ENCODE measurements at regions not wholly inside any gene's neighbourhood (a gene's known extent, or its start where the extent isn't known, plus 50 kb on each side); places are given as distances from the start of the nearest gene placed in this dataset.

DNA sequence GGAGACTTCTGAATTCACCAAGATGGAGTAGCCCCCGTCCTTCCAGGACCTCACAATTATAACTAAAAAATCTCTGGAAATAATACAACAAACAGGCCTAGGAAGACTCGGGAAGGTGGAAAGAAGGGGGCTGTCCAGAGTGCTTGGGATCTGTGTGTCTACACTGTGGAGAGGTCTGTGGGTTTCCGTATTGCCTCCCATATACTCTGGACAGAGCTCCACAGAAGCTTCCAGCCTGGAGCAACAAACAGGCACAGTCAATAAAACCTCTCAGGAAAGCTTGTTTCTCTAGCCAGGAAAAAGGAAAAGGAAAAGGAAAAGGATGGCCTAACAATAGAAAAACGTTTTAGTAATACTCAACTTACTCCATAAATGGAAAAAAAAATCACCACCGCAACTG lies 655.9 kb downstream of the DSC3 start:
- H2AFZ ChIP-seq (ENCODE audit: low read length), result no peak overlapping the region
- no peak overlapping the region for H2AK5ac ChIP-seq (ENCODE audit: low read depth, low read length)
- H3K27ac ChIP-seq (ENCODE audit: low read depth, low read length), result no peak overlapping the region
- H3K9me3 ChIP-seq (ENCODE audit: insufficient read depth in 2 of 2, low read depth in 1 of 2, low read length in 1 of 2), result no peaks in the 10 kb centered on the region
- no peak overlapping the region for H2BK120ac ChIP-seq (replicated peaks; ENCODE audit: low read depth, low read length)
- H4K8ac ChIP-seq (ENCODE audit: extremely low read depth, insufficient read depth, low read length), result no peak overlapping the region
- H3K4me3 ChIP-seq (ENCODE audit: extremely low read depth in 1 of 4, insufficient read depth in 2 of 4, low read depth in 3 of 4, low read length in 4 of 4), result no peak overlapping the region
- H3K79me2 ChIP-seq (ENCODE audit: control insufficient read depth in 1 of 2, insufficient read depth in 2 of 2, low read length in 2 of 2), result no peaks in the 10 kb centered on the region
- H2BK20ac ChIP-seq (ENCODE audit: low read length), result no peak overlapping the region
- no peak overlapping the region for H3K9ac ChIP-seq (replicated peaks in 1 of 4; ENCODE audit: extremely low read depth in 1 of 4, low read depth in 3 of 4, low read length in 3 of 4)
- H3K56ac ChIP-seq (replicated peaks; ENCODE audit: insufficient read length, low read depth, low read length), result no peak overlapping the region
- no peaks in the 10 kb centered on the region for H3K36me3 ChIP-seq (ENCODE audit: control insufficient read depth in 2 of 4, insufficient read depth in 4 of 4, low read length in 3 of 4)
- H2BK15ac ChIP-seq (ENCODE audit: low read length), result no peak overlapping the region
- DNase-seq (ENCODE audit: low read depth in 1 of 2, low spot score in 2 of 2), result no peak
- H4K91ac ChIP-seq (replicated peaks; ENCODE audit: insufficient read length, low read length), result no peak overlapping the region
- WGBS, 2 experiments (ENCODE audit: extremely low coverage in 1 of 2, insufficient coverage in 1 of 2, insufficient read length in 1 of 2, insufficient replicate concordance in 2 of 2, low coverage in 1 of 2, low lambda C conversion rate in 2 of 2, missing lambda C conversion rate in 1 of 2), result 78% methylated on average over 5 of the region's 5 CpGs; no CpG with 5 or more reads in 1 of the 2 experiments
- no peaks in the 10 kb centered on the region for H4K20me1 ChIP-seq (replicated peaks in 1 of 2; ENCODE audit: control insufficient read depth in 1 of 2, insufficient read depth in 2 of 2, low read length in 2 of 2)
- no peak overlapping the region for H3K18ac ChIP-seq (ENCODE audit: extremely low read depth, low read length)
- no peak for FAIRE-seq
- CTCF ChIA-PET (ENCODE audit: partially characterized antibody), result interaction anchor here (0.6 to 1.7 kb wide), 4 partner anchors 11 to 512 kb away, joined by 3 to 6 read pairs (median 4); no protein-coding TSS in a partner anchor
- H3K79me1 ChIP-seq (ENCODE audit: low read depth, low read length), result no peaks in the 10 kb centered on the region
- peaks cover 0 to 3% (median 0%) of the 10 kb centered on the region in 4 experiments; a peak in 1 of 7 replicates for H3K4me1 ChIP-seq (replicated peaks in 1 of 4; ENCODE audit: control insufficient read depth in 3 of 4, insufficient read depth in 4 of 4, low read length in 3 of 4)
- no peak overlapping the region for H2BK12ac ChIP-seq (ENCODE audit: low read depth, low read length)
- no peak overlapping the region for H3K14ac ChIP-seq (ENCODE audit: insufficient read length)
- no peaks in the 10 kb centered on the region for H3K23me2 ChIP-seq (ENCODE audit: low read depth, low read length)
- H4K5ac ChIP-seq (ENCODE audit: insufficient read length, low read depth, low read length), result no peak overlapping the region
- POLR2A ChIA-PET (ENCODE audit: partially characterized antibody), result no interaction called here
- H3K4me2 ChIP-seq (ENCODE audit: insufficient read depth in 1 of 2, low read depth in 2 of 2, low read length in 2 of 2), result no peak overlapping the region
- H3K23ac ChIP-seq (ENCODE audit: insufficient read length), result no peak overlapping the region
- no peak overlapping the region for H3K4ac ChIP-seq (replicated peaks; ENCODE audit: insufficient read length, low read depth, low read length)
- H3K27me3 ChIP-seq (replicated peaks in 1 of 4; ENCODE audit: control insufficient read depth in 3 of 4, extremely low read depth in 1 of 4, insufficient read depth in 3 of 4, low read length in 3 of 4), result no peaks in the 10 kb centered on the region
- no peak overlapping the region for H2BK5ac ChIP-seq (ENCODE audit: low read depth, low read length)
- no peak for TF ChIP-seq BACH1 (IDR thresholded peaks at IDR 0.05; ENCODE audit: low read length)
- TF ChIP-seq SAP30 (IDR thresholded peaks at IDR 0.05; ENCODE audit: insufficient read depth, insufficient replicate concordance, low read length), result no peak
- no peak for TF ChIP-seq CEBPB (IDR thresholded peaks at IDR 0.05; ENCODE audit: low read depth, low read length)
- TF ChIP-seq MAX (IDR thresholded peaks at IDR 0.05), result no peak
